GM19043 (cell line): ENCODE measurements at regions not wholly inside any gene's neighbourhood (a gene's known extent, or its start where the extent isn't known, plus 50 kb on each side); places are given as distances from the start of the nearest gene placed in this dataset.
"Not testable (repeated sequence)": the region's sequence is repeated elsewhere in the genome, so short reads cannot be mapped to it uniquely, and the experiment has no call there.

Experiments
- ATAC-seq: cut with Tn5 transposase; IDR thresholded peaks from one replicate; pipeline ENCODE4 v1.9.1; 2021; ENCODE audit warnings: low read depth; ENCODE audit not compliant: unreplicated experiment

DNA sequence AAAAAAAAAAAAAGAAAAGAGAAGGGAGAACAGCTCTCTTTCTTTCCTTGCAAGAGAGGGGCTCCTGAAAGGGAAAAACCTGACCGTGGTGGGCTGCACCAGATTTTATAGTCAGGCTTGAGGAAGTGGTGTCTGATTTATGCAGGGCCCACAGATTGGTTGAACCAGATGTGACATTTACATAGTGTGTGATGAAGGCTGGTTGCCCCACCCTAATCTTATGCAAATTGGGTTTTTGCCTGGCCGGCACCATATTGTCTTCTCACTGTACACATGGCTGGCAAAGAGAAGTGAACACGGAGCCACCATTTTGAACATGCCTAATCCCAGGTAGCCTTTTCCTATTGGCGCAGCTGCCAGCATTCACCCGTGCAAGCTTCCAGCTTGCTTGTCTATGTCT lies 154.4 kb downstream of the OXSM start:
- no peak for ATAC-seq

GRCh38 chr3:25945366-25945765 lies 155.5 kb downstream of the OXSM start:
- no peak for ATAC-seq

DNA sequence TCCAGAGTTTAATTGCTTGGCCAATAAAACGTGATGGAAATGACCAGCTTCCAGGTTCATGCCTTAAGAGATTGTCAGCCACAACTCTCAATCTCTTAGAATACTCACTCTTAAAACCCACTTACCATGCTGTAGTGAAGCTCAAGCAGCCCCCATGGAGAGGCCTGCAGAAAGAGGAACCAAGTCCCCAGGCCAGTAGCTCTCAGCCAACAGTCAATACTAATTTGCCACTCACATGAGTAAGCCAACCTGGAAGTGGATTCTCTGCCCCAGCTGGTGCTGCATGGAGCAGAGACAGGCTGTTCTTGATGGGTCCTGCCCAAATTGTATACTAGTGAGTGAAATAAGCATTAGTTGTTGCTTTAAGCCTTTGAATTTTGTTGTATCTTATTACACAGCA lies 155.9 kb downstream of the OXSM start:
- no peak for ATAC-seq

GRCh38 chr3:25952133-25952532 lies 162.2 kb downstream of the OXSM start:
- no peak for ATAC-seq

DNA sequence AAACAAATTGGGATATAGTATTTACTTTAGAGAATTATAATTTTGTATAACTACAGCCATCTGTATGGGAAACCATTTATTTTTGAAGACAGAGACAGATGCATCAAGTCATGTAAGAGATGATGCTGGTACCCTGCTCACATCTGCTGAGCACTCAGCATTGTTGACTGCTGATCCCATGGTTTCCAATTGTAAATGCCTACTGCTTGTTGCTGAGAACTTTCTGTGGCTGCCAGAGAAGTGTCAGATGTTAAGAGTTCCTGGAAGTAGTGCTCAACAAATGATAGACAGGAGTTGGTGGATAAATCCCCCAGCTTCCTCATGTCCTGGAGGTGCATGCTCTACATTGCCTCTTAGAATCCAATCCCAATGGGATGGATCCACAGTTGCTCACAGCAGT lies 167.1 kb downstream of the OXSM start:
- ATAC-seq = no peak

DNA sequence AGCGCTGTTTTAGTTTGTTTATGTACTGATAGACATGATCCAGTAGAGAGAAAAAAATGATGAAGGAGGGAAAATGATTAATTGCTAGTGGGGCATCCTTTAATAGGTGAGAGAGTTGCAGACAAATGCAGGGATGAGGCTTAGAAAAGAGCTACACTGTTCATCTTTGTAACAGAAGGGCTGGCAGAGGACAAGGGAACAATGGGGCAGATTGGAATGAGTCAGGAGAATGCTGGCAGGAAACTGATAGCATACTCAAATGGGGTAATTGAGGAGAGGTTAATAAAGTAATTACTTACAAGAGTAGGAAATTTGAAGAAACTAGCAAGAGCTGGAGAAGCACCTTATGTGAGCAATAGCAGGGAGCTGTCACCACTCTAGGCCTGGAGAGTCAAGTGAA lies 170.9 kb downstream of the OXSM start:
- ATAC-seq = no peak

GRCh38 chr3:25962255-25962654 lies 172.4 kb downstream of the OXSM start:
- no peak for ATAC-seq

- ATAC-seq = no peak
Measured at GRCh38 chr3:25964141-25964540, 174.3 kb downstream of the OXSM start.

- ATAC-seq = no peak
Measured at GRCh38 chr3:25967385-25967784, 177.5 kb downstream of the OXSM start.

- no peak for ATAC-seq
Measured at GRCh38 chr3:25971736-25972135, 181.8 kb downstream of the OXSM start.

- no peak for ATAC-seq
Measured at GRCh38 chr3:25973122-25973521, 183.2 kb downstream of the OXSM start.

- no peak for ATAC-seq
Measured at GRCh38 chr3:25982756-25983155, 192.9 kb downstream of the OXSM start.

DNA sequence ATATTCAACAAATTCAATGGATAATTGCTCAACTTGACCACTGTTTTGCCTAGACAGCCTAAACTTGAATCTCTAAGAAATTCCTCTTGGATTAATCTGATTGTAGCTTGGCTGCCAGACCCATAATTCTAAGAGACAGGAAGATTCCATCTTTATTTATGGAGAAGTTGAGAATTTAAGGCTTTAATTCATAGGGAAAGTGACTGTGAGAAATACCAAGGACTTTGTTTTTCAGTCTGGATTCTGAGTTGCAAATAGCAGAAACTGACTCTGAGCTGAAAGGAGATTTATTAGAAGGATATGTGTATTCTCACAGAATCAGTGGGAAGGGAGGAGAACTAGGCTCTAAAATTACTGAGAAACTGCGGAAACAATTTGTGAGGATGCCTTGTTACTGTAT lies 195.7 kb downstream of the OXSM start:
- no peak for ATAC-seq

DNA sequence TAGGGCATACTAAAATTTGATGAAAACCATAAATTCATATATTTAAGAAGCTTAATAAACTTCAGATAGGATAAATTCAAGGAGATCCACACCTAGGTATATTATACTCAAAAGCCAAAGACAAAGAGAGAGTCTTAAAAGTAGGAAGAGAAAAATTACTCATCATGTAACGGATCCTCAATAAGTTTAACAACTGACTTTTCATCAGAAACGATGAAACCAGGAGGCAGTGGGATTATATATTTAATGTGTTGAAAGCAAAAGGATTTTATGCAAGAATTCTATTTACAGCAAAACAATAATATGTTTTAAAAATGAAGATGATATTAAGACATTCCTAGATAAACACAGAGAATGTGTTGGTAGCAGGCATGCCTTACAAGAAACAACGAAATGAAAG lies 202.7 kb downstream of the OXSM start:
- no peak for ATAC-seq

DNA sequence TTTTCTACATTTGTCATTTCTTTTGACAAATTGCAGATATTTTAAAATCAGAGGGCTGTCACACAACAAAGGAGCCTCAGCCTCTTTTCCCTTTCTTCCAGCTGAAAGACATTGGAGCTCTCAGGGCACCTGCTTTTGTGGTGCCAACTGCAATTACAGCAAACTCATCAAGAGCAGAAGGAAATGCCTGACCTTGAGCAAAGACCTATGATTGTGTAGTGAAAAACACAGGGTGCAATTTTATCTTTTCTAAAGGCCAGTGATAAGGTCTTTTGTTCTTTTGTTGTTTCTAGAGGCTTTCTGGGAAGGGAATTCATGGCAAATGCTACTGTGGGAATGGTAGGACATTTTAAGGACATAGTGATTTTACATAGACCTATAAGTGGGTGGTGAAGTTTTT lies 214.3 kb downstream of the OXSM start:
- no peak for ATAC-seq

- ATAC-seq = no peak
Measured at GRCh38 chr3:26011276-26011675, 221.4 kb downstream of the OXSM start.

- ATAC-seq = no peak
Measured at GRCh38 chr3:26012241-26012745, 222.4 kb downstream of the OXSM start.

GRCh38 chr3:26015752-26016151 lies 225.9 kb downstream of the OXSM start:
- no peak for ATAC-seq

GRCh38 chr3:26018889-26019288 lies 229.0 kb downstream of the OXSM start:
- no peak for ATAC-seq

DNA sequence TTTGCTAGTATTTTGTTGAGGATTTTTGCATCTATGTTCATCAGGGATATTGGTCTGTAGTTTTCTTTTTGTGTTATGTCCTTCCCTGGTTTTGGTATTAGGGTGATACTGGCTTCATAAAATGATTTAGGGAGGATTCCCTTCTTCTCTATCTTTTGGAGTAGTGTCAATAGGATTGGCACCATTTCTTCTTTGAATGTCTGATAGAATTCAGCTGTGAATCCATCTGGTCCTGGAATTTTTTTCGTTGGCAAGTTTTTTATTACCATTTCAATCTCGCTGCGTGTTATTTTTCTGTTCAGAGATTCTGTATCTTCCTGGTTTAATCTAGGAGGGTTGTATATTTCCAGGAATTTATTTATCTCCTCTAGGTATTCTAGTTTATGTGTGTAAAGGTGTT lies 234.3 kb downstream of the OXSM start:
- ATAC-seq = not testable (repeated sequence)

- no peak for ATAC-seq
Measured at GRCh38 chr3:26029321-26029720, 239.4 kb downstream of the OXSM start.

- not testable (repeated sequence) for ATAC-seq
Measured at GRCh38 chr3:26042126-26042525, 252.2 kb downstream of the OXSM start.

DNA sequence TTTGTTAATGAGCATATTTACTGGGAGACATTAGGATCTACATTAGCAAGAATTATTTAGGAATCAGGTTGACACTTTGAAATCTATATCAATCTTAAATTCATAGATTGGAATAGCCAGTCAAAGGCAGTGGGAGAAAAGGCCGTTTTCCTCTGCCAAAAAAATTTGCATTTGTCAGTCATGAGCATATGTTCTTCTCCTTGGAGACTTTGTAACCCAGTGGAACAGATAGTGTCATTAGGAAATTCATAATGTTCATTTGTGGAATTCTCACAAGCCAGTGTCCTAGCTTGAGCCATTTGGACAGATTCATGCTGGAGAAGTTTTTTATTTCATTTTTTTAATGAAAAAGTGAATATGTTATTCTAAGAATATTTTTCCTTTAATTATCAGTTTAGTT lies 260.1 kb downstream of the OXSM start:
- no peak for ATAC-seq
